Caco-2 (cell line): ENCODE measurements at regions not wholly inside any gene's neighbourhood (a gene's known extent, or its start where the extent isn't known, plus 50 kb on each side); places are given as distances from the start of the nearest gene placed in this dataset.
"Not testable (repeated sequence)": the region's sequence is repeated elsewhere in the genome, so short reads cannot be mapped to it uniquely, and the experiment has no call there.

Experiments
- BruUV-seq: library from RNA; stranded (reverse); fragments of 400-500 nt; replicated peaks from 2 replicates; lab custom pipeline; 2021; lab: Mats Ljungman, UMichigan
- CTCF ChIA-PET: fragments of 300-600 bp; sonication (Branson Sonifier 250); formaldehyde crosslinking; loops from one replicate; lab custom pipeline; 2022; ENCODE audit warnings: antibody characterized with exemption; lab: Charles Lee
- POLR2A ChIA-PET: fragments of 300-600 bp; sonication (Branson Sonifier 250); formaldehyde crosslinking; loops from one replicate; lab custom pipeline; 2022; ENCODE audit warnings: antibody characterized with exemption; lab: Charles Lee
- DNase-seq, 2 experiments: peaks; one replicate each; pipeline versions ENCODE4 v3.0.0 to v3.0.0-alpha.2; 2020 to 2022
- H3K27me3 ChIP-seq: replicated peaks from 2 replicates; pipeline ENCODE4 v1.6.0; 2011; ENCODE audit warnings: low read length; ENCODE audit not compliant: control insufficient read depth, insufficient read depth
- H3K36me3 ChIP-seq: 2 replicates; pipeline ENCODE4 v1.5.1; 2011; ENCODE audit warnings: low read length; ENCODE audit not compliant: control insufficient read depth, insufficient read depth
- H3K4me1 ChIP-seq: fragments of 250-450 bp; sonication (Bioruptor Pico); 2 replicates; pipeline ENCODE4 v1.5.1; 2020; ENCODE audit warnings: mild to moderate bottlenecking
- H3K4me3 ChIP-seq: 2 replicates; pipeline ENCODE4 v1.5.1; 2011; ENCODE audit warnings: low read depth, mild to moderate bottlenecking, control low read depth, low read length
- H3K9me3 ChIP-seq: fragments of 250-450 bp; sonication (Bioruptor Pico); 2 replicates; pipeline ENCODE4 v1.5.1; 2020; ENCODE audit warnings: mild to moderate bottlenecking, moderate library complexity
- H3K27ac Mint-ChIP-seq: one replicate; pipeline ENCODE4 v1.8.0; 2022; ENCODE audit warnings: mixed read lengths; ENCODE audit not compliant: unreplicated experiment
- H3K27me3 Mint-ChIP-seq: one replicate; pipeline ENCODE4 v1.8.0; 2022; ENCODE audit warnings: mixed read lengths; ENCODE audit not compliant: insufficient read depth, unreplicated experiment
- H3K36me3 Mint-ChIP-seq: one replicate; pipeline ENCODE4 v1.8.0; 2022; ENCODE audit warnings: mild to moderate bottlenecking, mixed read lengths; ENCODE audit not compliant: insufficient read depth, unreplicated experiment
- H3K4me1 Mint-ChIP-seq: one replicate; pipeline ENCODE4 v1.8.0; 2022; ENCODE audit warnings: low read depth, mixed read lengths; ENCODE audit not compliant: unreplicated experiment
- H3K4me3 Mint-ChIP-seq: one replicate; pipeline ENCODE4 v1.8.0; 2022; ENCODE audit warnings: mild to moderate bottlenecking, moderate library complexity, mixed read lengths; ENCODE audit not compliant: unreplicated experiment
- H3K9me3 Mint-ChIP-seq: one replicate; pipeline ENCODE4 v1.8.0; 2022; ENCODE audit warnings: mixed read lengths; ENCODE audit not compliant: unreplicated experiment
- intact Hi-C: fragments of 100-400 bp; cut with micrococcal nuclease; formaldehyde crosslinking; loops from one replicate; pipeline ENCODE4 v1.10.0; 2022; ENCODE audit not compliant: unreplicated experiment
- TF ChIP-seq, protein P1 (sequence below), 2 experiments: fragments of 200-600 bp in 1 of 2; IDR thresholded peaks; 1 replicate in 1 of 2; 2 replicates in 1 of 2; pipeline versions ENCODE4 v1.5.1 to v1.8.0; 2011 to 2022; ENCODE audit warnings: antibody characterized with exemption in 1 of 2, control low read depth in 1 of 2, inconsistent platforms in 1 of 2, low read depth in 1 of 2, low read length in 1 of 2, mild to moderate bottlenecking in 1 of 2, moderate library complexity in 1 of 2; ENCODE audit not compliant: insufficient read depth in 1 of 2, severe bottlenecking in 1 of 2, unreplicated experiment in 1 of 2

DNA sequence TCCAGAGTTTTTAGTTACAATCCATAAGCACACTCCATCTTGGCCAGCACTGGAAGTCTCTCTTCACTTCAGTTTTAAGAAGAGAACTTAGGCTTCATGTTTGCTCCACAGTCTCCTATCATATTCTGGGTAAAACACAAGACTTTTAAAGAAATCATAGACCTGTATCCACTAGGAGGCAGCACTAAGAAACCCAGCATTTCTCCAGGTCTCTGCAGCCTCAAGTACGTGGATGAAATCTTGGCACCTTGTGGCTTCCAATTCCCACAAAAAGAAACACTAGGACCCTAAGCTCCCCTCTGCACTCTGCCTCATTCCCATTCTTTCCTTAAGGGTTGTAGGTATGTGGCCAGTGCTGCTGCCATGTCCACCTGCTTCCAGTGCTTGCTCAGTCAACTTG is 367.3 kb upstream of the CASK start:
- no peak overlapping the region for H3K4me3 Mint-ChIP-seq
- no TSS peak for BruUV-seq

GRCh38 chrX:42289492-42290385 is 366.4 kb upstream of the CASK start:
- Mint-ChIP-seq H3K27me3 (no peaks in the 10 kb centered on the region), H3K36me3 (no peaks in the 10 kb centered on the region), H3K4me3 (no peak overlapping the region), H3K9me3 (no peaks in the 10 kb centered on the region), H3K27ac (no peak overlapping the region), H3K4me1 (no peaks in the 10 kb centered on the region)
- Histone ChIP-seq H3K27me3 (no peaks in the 10 kb centered on the region), H3K4me3 (no peak overlapping the region), H3K4me1 (no peaks in the 10 kb centered on the region), H3K9me3 (no peaks in the 10 kb centered on the region), H3K36me3 (no peaks in the 10 kb centered on the region)
- CTCF ChIA-PET: no interaction called here
- TF ChIP-seq, protein P1, sequence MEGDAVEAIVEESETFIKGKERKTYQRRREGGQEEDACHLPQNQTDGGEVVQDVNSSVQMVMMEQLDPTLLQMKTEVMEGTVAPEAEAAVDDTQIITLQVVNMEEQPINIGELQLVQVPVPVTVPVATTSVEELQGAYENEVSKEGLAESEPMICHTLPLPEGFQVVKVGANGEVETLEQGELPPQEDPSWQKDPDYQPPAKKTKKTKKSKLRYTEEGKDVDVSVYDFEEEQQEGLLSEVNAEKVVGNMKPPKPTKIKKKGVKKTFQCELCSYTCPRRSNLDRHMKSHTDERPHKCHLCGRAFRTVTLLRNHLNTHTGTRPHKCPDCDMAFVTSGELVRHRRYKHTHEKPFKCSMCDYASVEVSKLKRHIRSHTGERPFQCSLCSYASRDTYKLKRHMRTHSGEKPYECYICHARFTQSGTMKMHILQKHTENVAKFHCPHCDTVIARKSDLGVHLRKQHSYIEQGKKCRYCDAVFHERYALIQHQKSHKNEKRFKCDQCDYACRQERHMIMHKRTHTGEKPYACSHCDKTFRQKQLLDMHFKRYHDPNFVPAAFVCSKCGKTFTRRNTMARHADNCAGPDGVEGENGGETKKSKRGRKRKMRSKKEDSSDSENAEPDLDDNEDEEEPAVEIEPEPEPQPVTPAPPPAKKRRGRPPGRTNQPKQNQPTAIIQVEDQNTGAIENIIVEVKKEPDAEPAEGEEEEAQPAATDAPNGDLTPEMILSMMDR (IDR thresholded peaks at IDR 0.05; ENCODE audit: insufficient read depth in 1 of 2, low read depth in 1 of 2, low read length in 1 of 2, severe bottlenecking in 1 of 2, unreplicated experiment in 1 of 2): no peak
- intact Hi-C loops: loop anchor here (10.0 kb wide), 2 partner anchors 365 to 505 kb away; partner anchors contain the start of gene CASK
- BruUV-seq: no TSS peak
- DNase-seq: no peak
- POLR2A ChIA-PET: no interaction called here

More for the DNA sequence above, 367.3 kb upstream of the CASK start:
- CTCF ChIA-PET: no interaction called here
- no peaks in the 10 kb centered on the region for H3K27me3 Mint-ChIP-seq
- TF ChIP-seq, protein P1 (IDR thresholded peaks at IDR 0.05; ENCODE audit: insufficient read depth in 1 of 2, low read depth in 1 of 2, low read length in 1 of 2, severe bottlenecking in 1 of 2, unreplicated experiment in 1 of 2): peak in 1 of 2 experiments; percentile 8
- no peaks in the 10 kb centered on the region for H3K9me3 Mint-ChIP-seq
- Histone ChIP-seq H3K9me3 (no peaks in the 10 kb centered on the region), H3K4me1 (no peaks in the 10 kb centered on the region), H3K4me3 (no peak overlapping the region), H3K36me3 (no peaks in the 10 kb centered on the region), H3K27me3 (no peaks in the 10 kb centered on the region)
- H3K4me1 Mint-ChIP-seq: no peaks in the 10 kb centered on the region
- no peak for DNase-seq
- intact Hi-C loops: no loop called here
- no peaks in the 10 kb centered on the region for H3K36me3 Mint-ChIP-seq
- H3K27ac Mint-ChIP-seq: no peak overlapping the region
- POLR2A ChIA-PET: no interaction called here

DNA sequence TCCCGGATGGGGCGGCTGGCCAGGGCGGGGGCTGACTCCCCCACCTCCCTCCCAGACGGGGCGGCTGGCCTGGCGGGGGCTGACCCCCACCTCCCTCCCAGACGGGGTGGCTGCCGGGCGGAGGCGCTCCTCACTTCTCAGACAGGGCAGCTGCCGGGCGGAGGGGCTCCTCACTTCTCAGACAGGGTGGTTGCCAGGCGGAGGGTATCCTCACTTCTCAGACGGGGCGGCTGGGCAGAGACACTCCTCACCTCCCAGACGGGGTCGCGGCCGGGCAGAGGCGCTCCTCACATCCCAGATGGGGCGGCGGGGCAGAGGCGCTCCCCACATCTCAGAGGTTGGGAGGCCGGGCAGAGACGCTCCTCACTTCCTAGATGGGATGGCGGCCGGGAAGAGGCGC is 362.3 kb upstream of the CASK start:
- H3K4me1 Mint-ChIP-seq, H3K27me3 ChIP-seq, H3K4me3 ChIP-seq, H3K27ac Mint-ChIP-seq, H3K27me3 Mint-ChIP-seq, POLR2A ChIA-PET, BruUV-seq, CTCF ChIA-PET, H3K4me3 Mint-ChIP-seq, H3K9me3 ChIP-seq, H3K36me3 ChIP-seq, H3K9me3 Mint-ChIP-seq, DNase-seq, H3K36me3 Mint-ChIP-seq: not testable (repeated sequence)
- peaks cover 14% of the 10 kb centered on the region for H3K4me1 ChIP-seq
- intact Hi-C loops: loop anchor here (10.0 kb wide), 2 partner anchors 361 to 501 kb away; partner anchors contain the start of gene CASK
